ENCODE measurements at regions not wholly inside any gene's neighbourhood (a gene's known extent, or its start where the extent isn't known, plus 50 kb on each side); places are given as distances from the start of the nearest gene placed in this dataset.
"Not testable (repeated sequence)": the region's sequence is repeated elsewhere in the genome, so short reads cannot be mapped to it uniquely, and the experiment has no call there.

GRCh38 chr2:20949256-20949655 is 94.6 kb downstream of the APOB start:
- Mint-ChIP-seq H3K36me3 (no peaks in the 10 kb centered on the region), H3K27ac (no peak overlapping the region), H3K9me3 (no peaks in the 10 kb centered on the region), H3K4me3 (no peak overlapping the region), H3K4me1 (ENCODE audit: low read depth) (no peaks in the 10 kb centered on the region), H3K27me3 (peaks cover 2% of the 10 kb centered on the region)
- ChIA-PET POLR2A (no interaction called here), CTCF (interaction anchor here (1.3 to 1.5 kb wide), 2 partner anchors 167 to 288 kb away, joined by 4 to 6 read pairs; no protein-coding TSS in a partner anchor)
- DNase-seq, result no peak
- intact Hi-C loops (cut with micrococcal nuclease), result no loop called here

GRCh38 chr2:20946468-20946867 is 97.4 kb downstream of the APOB start:
- peaks cover 6% of the 10 kb centered on the region for H3K27me3 Mint-ChIP-seq
- intact Hi-C loops (cut with micrococcal nuclease), result no loop called here
- no peak for DNase-seq
- no peaks in the 10 kb centered on the region for H3K4me1 Mint-ChIP-seq (ENCODE audit: low read depth)
- ChIA-PET POLR2A (no interaction called here), CTCF (interaction anchor here (1.1 to 1.4 kb wide), 3 partner anchors 17 to 295 kb away, joined by 3 to 4 read pairs (median 3); partner anchors contain the start of gene HS1BP3)
- no peaks in the 10 kb centered on the region for H3K9me3 Mint-ChIP-seq
- H3K27ac Mint-ChIP-seq, result no peak overlapping the region
- no peak overlapping the region for H3K4me3 Mint-ChIP-seq
- no peaks in the 10 kb centered on the region for H3K36me3 Mint-ChIP-seq

- CTCF ChIA-PET, result interaction anchor here (1.0 to 1.1 kb wide), 2 partner anchors 17 to 283 kb away, joined by 3 to 4 read pairs; no protein-coding TSS in a partner anchor
- H3K4me1 Mint-ChIP-seq (ENCODE audit: low read depth); H3K27ac Mint-ChIP-seq; H3K4me3 Mint-ChIP-seq; intact Hi-C loops (cut with micrococcal nuclease); H3K36me3 Mint-ChIP-seq; H3K9me3 Mint-ChIP-seq; H3K27me3 Mint-ChIP-seq; DNase-seq; POLR2A ChIA-PET: not testable (repeated sequence)
Measured at GRCh38 chr2:20943721-20944120, 100.2 kb downstream of the APOB start.

GRCh38 chr2:20942646-20943125 is 101.2 kb downstream of the APOB start:
- Mint-ChIP-seq H3K4me3 (no peak overlapping the region), H3K36me3 (no peaks in the 10 kb centered on the region), H3K9me3 (no peaks in the 10 kb centered on the region), H3K27me3 (peaks cover 5% of the 10 kb centered on the region), H3K4me1 (ENCODE audit: low read depth) (no peaks in the 10 kb centered on the region), H3K27ac (no peak overlapping the region)
- no peak for DNase-seq
- ChIA-PET CTCF (interaction anchor here (0.7 to 1.0 kb wide), 2 partner anchors 21 to 161 kb away, joined by 3 read pairs; no protein-coding TSS in a partner anchor), POLR2A (no interaction called here)
- intact Hi-C loops (cut with micrococcal nuclease), result no loop called here

- Mint-ChIP-seq H3K4me3 (no peak overlapping the region), H3K4me1 (ENCODE audit: low read depth) (no peaks in the 10 kb centered on the region), H3K27ac (no peak overlapping the region), H3K9me3 (no peaks in the 10 kb centered on the region), H3K27me3 (peaks cover 5% of the 10 kb centered on the region), H3K36me3 (no peaks in the 10 kb centered on the region)
- CTCF ChIA-PET, result interaction anchor here (1.3 kb wide), 1 partner anchor 23 kb away, joined by 4 read pairs; no protein-coding TSS in a partner anchor
- POLR2A ChIA-PET, result no interaction called here
- DNase-seq, result no peak
- intact Hi-C loops (cut with micrococcal nuclease), result no loop called here
Measured at GRCh38 chr2:20940856-20941255, 103.0 kb downstream of the APOB start.

GRCh38 chr2:20939931-20940795 is 103.7 kb downstream of the APOB start:
- ChIA-PET POLR2A (no interaction called here), CTCF (interaction anchor here (1.3 kb wide), 1 partner anchor 23 kb away, joined by 4 read pairs; no protein-coding TSS in a partner anchor)
- no peak for DNase-seq
- Mint-ChIP-seq H3K27me3 (peaks cover 5% of the 10 kb centered on the region), H3K4me1 (ENCODE audit: low read depth) (no peaks in the 10 kb centered on the region), H3K4me3 (no peak overlapping the region), H3K36me3 (no peaks in the 10 kb centered on the region), H3K27ac (no peak overlapping the region), H3K9me3 (no peaks in the 10 kb centered on the region)
- intact Hi-C loops (cut with micrococcal nuclease), result no loop called here

- Mint-ChIP-seq H3K27ac (no peak overlapping the region), H3K4me1 (ENCODE audit: low read depth) (no peaks in the 10 kb centered on the region), H3K36me3 (no peaks in the 10 kb centered on the region), H3K4me3 (no peak overlapping the region), H3K9me3 (no peaks in the 10 kb centered on the region), H3K27me3 (peaks cover 8% of the 10 kb centered on the region)
- no peak for DNase-seq
- CTCF ChIA-PET, result no interaction called here
- POLR2A ChIA-PET, result no interaction called here
- intact Hi-C loops (cut with micrococcal nuclease), result no loop called here
Measured at GRCh38 chr2:20937353-20937752, 106.5 kb downstream of the APOB start.

- peaks cover 3% of the 10 kb centered on the region for H3K27me3 Mint-ChIP-seq
- no peaks in the 10 kb centered on the region for H3K9me3 Mint-ChIP-seq
- CTCF ChIA-PET, result no interaction called here
- POLR2A ChIA-PET, result no interaction called here
- no peaks in the 10 kb centered on the region for H3K4me1 Mint-ChIP-seq (ENCODE audit: low read depth)
- no peak for DNase-seq
- no peaks in the 10 kb centered on the region for H3K36me3 Mint-ChIP-seq
- no peak overlapping the region for H3K4me3 Mint-ChIP-seq
- H3K27ac Mint-ChIP-seq, result no peak overlapping the region
- intact Hi-C loops (cut with micrococcal nuclease), result no loop called here
Measured at GRCh38 chr2:20935168-20935775, 108.6 kb downstream of the APOB start.

- Mint-ChIP-seq H3K4me1 (ENCODE audit: low read depth) (no peaks in the 10 kb centered on the region), H3K9me3 (peaks cover 2% of the 10 kb centered on the region), H3K36me3 (no peaks in the 10 kb centered on the region), H3K27ac (no peak overlapping the region), H3K4me3 (no peak overlapping the region), H3K27me3 (peaks cover 4% of the 10 kb centered on the region)
- intact Hi-C loops (cut with micrococcal nuclease), result no loop called here
- ChIA-PET POLR2A (no interaction called here), CTCF (no interaction called here)
- DNase-seq, result no peak
Measured at GRCh38 chr2:20934236-20934635, 109.6 kb downstream of the APOB start.

GRCh38 chr2:20933714-20934113 is 110.2 kb downstream of the APOB start:
- H3K4me3 Mint-ChIP-seq, result no peak overlapping the region
- no peaks in the 10 kb centered on the region for H3K36me3 Mint-ChIP-seq
- H3K9me3 Mint-ChIP-seq, result peaks cover 7% of the 10 kb centered on the region
- POLR2A ChIA-PET, result no interaction called here
- intact Hi-C loops (cut with micrococcal nuclease), result no loop called here
- H3K27me3 Mint-ChIP-seq, result peaks cover 6% of the 10 kb centered on the region
- DNase-seq, result no peak
- no peak overlapping the region for H3K27ac Mint-ChIP-seq
- CTCF ChIA-PET, result interaction anchor here (1.0 kb wide), 1 partner anchor 151 kb away, joined by 3 read pairs; no protein-coding TSS in a partner anchor
- no peaks in the 10 kb centered on the region for H3K4me1 Mint-ChIP-seq (ENCODE audit: low read depth)

GRCh38 chr2:20931346-20931745 is 108.4 kb upstream of the LDAH start:
- Mint-ChIP-seq H3K9me3 (peaks cover 19% of the 10 kb centered on the region), H3K4me3 (no peak overlapping the region), H3K27me3 (peaks cover 6% of the 10 kb centered on the region), H3K4me1 (ENCODE audit: low read depth) (no peaks in the 10 kb centered on the region), H3K36me3 (no peaks in the 10 kb centered on the region), H3K27ac (no peak overlapping the region)
- POLR2A ChIA-PET, result no interaction called here
- CTCF ChIA-PET, result no interaction called here
- intact Hi-C loops (cut with micrococcal nuclease), result no loop called here
- no peak for DNase-seq

- H3K4me3 Mint-ChIP-seq, result no peak overlapping the region
- intact Hi-C loops (cut with micrococcal nuclease), result no loop called here
- DNase-seq, result no peak
- H3K4me1 Mint-ChIP-seq (ENCODE audit: low read depth), result no peaks in the 10 kb centered on the region
- H3K27ac Mint-ChIP-seq, result no peak overlapping the region
- CTCF ChIA-PET, result no interaction called here
- peaks cover 19% of the 10 kb centered on the region for H3K9me3 Mint-ChIP-seq
- POLR2A ChIA-PET, result no interaction called here
- H3K27me3 Mint-ChIP-seq, result peaks cover 10% of the 10 kb centered on the region
- no peaks in the 10 kb centered on the region for H3K36me3 Mint-ChIP-seq
Measured at GRCh38 chr2:20930928-20931327, 108.0 kb upstream of the LDAH start.
